Endothelial cell of umbilical vein (primary cell): ENCODE measurements at regions not wholly inside any gene's neighbourhood (a gene's known extent, or its start where the extent isn't known, plus 50 kb on each side); places are given as distances from the start of the nearest gene placed in this dataset.

ENCODE experiments used
- BruUV-seq: library from RNA; stranded (reverse); fragments of 400-500 nt; replicated peaks from 2 replicates; lab custom pipeline; 2021; lab: Mats Ljungman, UMichigan
- CTCF ChIA-PET: fragments of 300-600, 350-600 bp; sonication (Branson Sonifier 250); formaldehyde crosslinking; loops from one replicate; lab custom pipeline; 2021; ENCODE audit warnings: antibody characterized with exemption, inconsistent platforms; lab: Charles Lee
- POLR2A ChIA-PET: fragments of 300-600, 350-600 bp; sonication (Branson Sonifier 250); formaldehyde crosslinking; loops from one replicate; lab custom pipeline; 2021; ENCODE audit warnings: antibody characterized with exemption, inconsistent platforms; lab: Charles Lee
- DNase-seq: peaks from one replicate; pipeline ENCODE4 v3.0.0-alpha.2; 2011; ENCODE audit warnings: low read depth, low spot score
- FAIRE-seq: peaks from 2 replicates; lab custom pipeline; 2011; peaks lifted over from hg19 to GRCh38; lab: Jason Lieb, UNC
- H2AFZ ChIP-seq: 2 replicates; pipeline ENCODE4 v1.6.0; 2012; ENCODE audit warnings: low read depth, low read length, control low read depth, inconsistent platforms
- H3K27ac ChIP-seq: 2 replicates; pipeline ENCODE4 v1.5.1; 2011; ENCODE audit warnings: low read depth, mild to moderate bottlenecking, control low read depth, low read length, moderate library complexity; ENCODE audit not compliant: insufficient read depth
- H3K27me3 ChIP-seq, 2 experiments: 2 replicates each; pipeline versions ENCODE4 v1.6.0 to v1.6.1; 2011; ENCODE audit warnings: low read length in 2 of 2, mixed read lengths in 1 of 2; ENCODE audit not compliant: control insufficient read depth in 2 of 2, insufficient read depth in 2 of 2
- H3K36me3 ChIP-seq, 2 experiments: 2 replicates in 1 of 2; 3 replicates in 1 of 2; pipeline ENCODE4 v1.5.1; 2011; ENCODE audit warnings: low read length in 2 of 2, mild to moderate bottlenecking in 1 of 2, moderate library complexity in 1 of 2; ENCODE audit not compliant: control insufficient read depth in 2 of 2, insufficient read depth in 2 of 2; ENCODE audit errors: extremely low read depth in 1 of 2
- H3K4me1 ChIP-seq: 3 replicates; pipeline ENCODE4 v1.5.1; 2011; ENCODE audit warnings: mild to moderate bottlenecking, low read length; ENCODE audit not compliant: control insufficient read depth, insufficient read depth; ENCODE audit errors: extremely low read depth
- H3K4me2 ChIP-seq: 2 replicates; pipeline ENCODE4 v1.6.1; 2011; ENCODE audit warnings: low read length, control low read depth, mixed read lengths; ENCODE audit not compliant: insufficient read depth
- H3K4me3 ChIP-seq, 3 experiments: fragments of 200-600 bp in 1 of 3; sonication (generic), shearing (Covaris generic) in 1 of 3; replicated peaks in 1 of 3; 2 replicates each; pipeline ENCODE4 v1.5.1; 2011 to 2016; ENCODE audit warnings: control low read depth in 3 of 3, low read length in 3 of 3, mild to moderate bottlenecking in 2 of 3, inconsistent platforms in 1 of 3, low read depth in 1 of 3, moderate library complexity in 1 of 3; ENCODE audit not compliant: insufficient read depth in 1 of 3
- H3K79me2 ChIP-seq: 2 replicates; pipeline ENCODE4 v1.6.0; 2012; ENCODE audit warnings: low read length, inconsistent platforms; ENCODE audit not compliant: control insufficient read depth, insufficient read depth
- H3K9ac ChIP-seq: replicated peaks from 2 replicates; pipeline ENCODE3; 2011; ENCODE audit warnings: low read length, control low read depth; ENCODE audit not compliant: insufficient read depth; ENCODE audit errors: extremely low read depth
- H3K9me1 ChIP-seq: replicated peaks from 3 replicates; pipeline ENCODE4 v1.6.0; 2011; ENCODE audit warnings: mild to moderate bottlenecking, low read length; ENCODE audit not compliant: control insufficient read depth, insufficient read depth; ENCODE audit errors: extremely low read depth
- H3K9me3 ChIP-seq: replicated peaks from 2 replicates; pipeline ENCODE4 v1.5.1; 2012; ENCODE audit warnings: low read length, inconsistent platforms; ENCODE audit not compliant: control insufficient read depth, insufficient read depth
- H4K20me1 ChIP-seq: replicated peaks from 2 replicates; pipeline ENCODE3; 2011; ENCODE audit warnings: mild to moderate bottlenecking, low read length; ENCODE audit not compliant: control insufficient read depth, insufficient read depth; ENCODE audit errors: extremely low read depth
- CTCF ChIP-seq, 2 donors: IDR thresholded peaks; 1 replicate in 1 of 2; 2 replicates in 1 of 2; pipeline ENCODE4 v1.5.1; 2011; ENCODE audit warnings: low read length in 2 of 2, mild to moderate bottlenecking in 2 of 2, moderate library complexity in 2 of 2, control low read depth in 1 of 2, inconsistent platforms in 1 of 2, low read depth in 1 of 2; ENCODE audit not compliant: insufficient read depth in 1 of 2; ENCODE audit errors: extremely low read depth in 1 of 2
- EZH2 ChIP-seq: IDR thresholded peaks from 2 replicates; pipeline ENCODE4 v1.6.1; 2012; ENCODE audit warnings: borderline replicate concordance, low read depth, mild to moderate bottlenecking, moderate library complexity, low read length, inconsistent platforms; ENCODE audit not compliant: severe bottlenecking
- FOS ChIP-seq: IDR thresholded peaks from 2 replicates; pipeline ENCODE4 v1.6.1; 2011; ENCODE audit warnings: mild to moderate bottlenecking, low read length, moderate library complexity, borderline replicate concordance; ENCODE audit not compliant: insufficient read depth
- GATA2 ChIP-seq: IDR thresholded peaks from 2 replicates; pipeline ENCODE4 v1.7.0; 2011; ENCODE audit warnings: low read depth, mild to moderate bottlenecking, moderate library complexity, mixed read lengths, low read length; ENCODE audit not compliant: insufficient read length, insufficient read depth
- JUN ChIP-seq: IDR thresholded peaks from 2 replicates; pipeline ENCODE4 v1.6.1; 2011; ENCODE audit warnings: borderline replicate concordance, low read depth; ENCODE audit not compliant: insufficient read length, insufficient read depth
- MAX ChIP-seq: IDR thresholded peaks from 2 replicates; pipeline ENCODE4 v1.6.1; 2011; ENCODE audit not compliant: insufficient read depth, insufficient read length
- MYC ChIP-seq: IDR thresholded peaks from one replicate; pipeline ENCODE4 v1.6.1; 2011; ENCODE audit warnings: mild to moderate bottlenecking, low read depth, low read length
- POLR2A ChIP-seq: IDR thresholded peaks from 2 replicates; pipeline ENCODE4 v1.6.1; 2012; ENCODE audit warnings: low read depth, mild to moderate bottlenecking, control low read depth, low read length
- POLR2AphosphoS5 ChIP-seq: IDR thresholded peaks from 2 replicates; pipeline ENCODE4 v1.6.1; 2012; ENCODE audit warnings: low read depth, mild to moderate bottlenecking, control low read depth, low read length, moderate library complexity; ENCODE audit not compliant: insufficient read depth
- dilution Hi-C: fragments of 300-500 bp; cut with MboI; formaldehyde crosslinking; loops from one replicate; pipeline ENCODE4 v1.15.0; 2019; ENCODE audit warnings: low sequenced_read_pairs; ENCODE audit not compliant: extremely low pct_ligation_motif_present
- intact Hi-C: fragments of 100-400 bp; cut with micrococcal nuclease; formaldehyde crosslinking; loops from one replicate; pipeline ENCODE4 v1.10.0; 2022

- no TSS peak for BruUV-seq
- Histone ChIP-seq H2AFZ (no peak overlapping the region), H3K9me1 (no peaks in the 10 kb centered on the region), H3K4me2 (no peak overlapping the region), H3K4me1 (no peaks in the 10 kb centered on the region), H4K20me1 (no peaks in the 10 kb centered on the region), H3K9ac (no peak overlapping the region), H3K9me3 (no peaks in the 10 kb centered on the region), H3K27me3 (no peaks in the 10 kb centered on the region), H3K4me3 (no peak overlapping the region), H3K27ac (no peak overlapping the region), H3K36me3 (no peaks in the 10 kb centered on the region), H3K79me2 (no peaks in the 10 kb centered on the region)
- ChIA-PET CTCF (no interaction called here), POLR2A (no interaction called here)
- FAIRE-seq (no peak), DNase-seq (no peak)
- TF ChIP-seq MAX, result no peak
- no peak for TF ChIP-seq EZH2
- no peak for TF ChIP-seq GATA2
- no peak for TF ChIP-seq MYC
- TF ChIP-seq FOS, result no peak
- TF ChIP-seq CTCF (IDR thresholded peaks at IDR 0.05; ENCODE audit: extremely low read depth in 1 of 2, insufficient read depth in 1 of 2, low read depth in 1 of 2, low read length in 2 of 2), result no peak
- TF ChIP-seq POLR2A, result no peak
- no peak for TF ChIP-seq JUN
- TF ChIP-seq POLR2AphosphoS5, result no peak
- intact Hi-C loops (no loop called here), dilution Hi-C loops (no loop called here)
Observed at GRCh38 chr7:110257673-110258072, 833.3 kb upstream of the LRRN3 start.
